GM12892 (cell line): ENCODE measurements at regions not wholly inside any gene's neighbourhood (a gene's known extent, or its start where the extent isn't known, plus 50 kb on each side); places are given as distances from the start of the nearest gene placed in this dataset.

ENCODE experiments used
- POLR2A ChIP-seq: IDR thresholded peaks from 2 replicates; pipeline ENCODE4 v1.6.1; 2011; ENCODE audit warnings: low read depth, low read length, control low read depth
- POLR2AphosphoS5 ChIP-seq: IDR thresholded peaks from 2 replicates; pipeline ENCODE4 v1.6.1; 2011; ENCODE audit warnings: low read depth, low read length, control low read depth

DNA sequence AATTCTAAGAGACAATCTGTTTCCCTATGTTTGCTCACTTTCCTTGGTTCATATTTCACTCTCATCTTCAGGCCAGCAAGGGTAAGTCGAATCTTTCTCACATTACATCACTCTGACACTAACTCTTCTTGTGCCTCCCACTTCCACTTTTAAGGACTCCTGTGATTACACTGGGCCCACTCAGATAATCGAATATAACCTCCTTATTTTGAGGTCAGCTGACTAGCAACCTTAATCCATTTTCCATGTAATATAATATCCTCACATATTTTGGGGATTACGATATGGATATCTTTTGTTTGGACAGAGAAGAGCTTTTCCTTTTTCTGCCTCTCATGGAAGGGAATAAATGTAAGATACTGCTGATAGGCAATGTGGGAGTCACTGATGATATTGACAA, 2015.7 kb upstream of the LRRTM1 start:
- TF ChIP-seq POLR2A (no peak), POLR2AphosphoS5 (no peak)
